BJ (cell line): ENCODE measurements at regions not wholly inside any gene's neighbourhood (a gene's known extent, or its start where the extent isn't known, plus 50 kb on each side); places are given as distances from the start of the nearest gene placed in this dataset.

Experiments
- CTCF ChIA-PET: fragments of 350-600 bp; formaldehyde crosslinking; extraction: SDS; loops from one replicate; lab custom pipeline; 2021; ENCODE audit warnings: antibody characterized with exemption, inconsistent platforms; lab: Yijun Ruan, JAX
- POLR2A ChIA-PET: fragments of 300-600 bp; sonication (Branson Sonifier 250); formaldehyde crosslinking; extraction: SDS; loops from one replicate; lab custom pipeline; 2021; ENCODE audit warnings: antibody characterized with exemption; lab: Charles Lee
- DNase-seq: peaks from one replicate; pipeline ENCODE4 v3.0.0-alpha.2; 2011; ENCODE audit warnings: low read depth
- H3K27me3 ChIP-seq: 2 replicates; pipeline ENCODE4 v1.6.0; 2011; ENCODE audit warnings: low read length; ENCODE audit not compliant: control insufficient read depth, insufficient read depth
- H3K36me3 ChIP-seq: 2 replicates; pipeline ENCODE4 v1.5.1; 2011; ENCODE audit warnings: low read length; ENCODE audit not compliant: control insufficient read depth, insufficient read depth
- H3K4me3 ChIP-seq: 2 replicates; pipeline ENCODE4 v1.5.1; 2011; ENCODE audit warnings: low read depth, mild to moderate bottlenecking, control low read depth, low read length
- TF ChIP-seq, protein P1 (sequence below): IDR thresholded peaks from 2 replicates; pipeline ENCODE4 v1.5.1; 2011; ENCODE audit warnings: low read depth, mild to moderate bottlenecking, control low read depth, inconsistent platforms, low read length, moderate library complexity; ENCODE audit not compliant: insufficient read depth

DNA sequence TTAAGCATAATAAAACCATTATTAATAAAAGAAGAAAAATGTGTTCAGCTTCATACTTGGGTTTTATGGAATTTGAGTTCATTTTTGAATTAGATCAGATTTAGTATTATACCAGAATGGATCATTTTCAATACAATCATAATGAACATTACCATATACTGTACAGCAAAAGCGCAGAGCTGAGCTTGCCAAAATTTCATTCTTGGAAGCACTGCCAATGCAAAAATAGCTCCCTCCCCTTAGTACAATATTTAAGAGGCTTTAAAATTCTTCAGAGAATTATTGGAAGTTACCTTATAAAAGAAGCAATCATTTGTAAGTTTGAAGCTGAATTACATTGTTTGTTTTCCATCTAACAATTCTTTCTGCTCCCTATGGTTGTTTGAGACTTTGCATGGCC is 938.1 kb upstream of the SLC39A10 start:
- POLR2A ChIA-PET: no interaction called here
- Histone ChIP-seq H3K4me3 (no peak overlapping the region), H3K36me3 (no peaks in the 10 kb centered on the region), H3K27me3 (no peaks in the 10 kb centered on the region)
- TF ChIP-seq, protein P1, sequence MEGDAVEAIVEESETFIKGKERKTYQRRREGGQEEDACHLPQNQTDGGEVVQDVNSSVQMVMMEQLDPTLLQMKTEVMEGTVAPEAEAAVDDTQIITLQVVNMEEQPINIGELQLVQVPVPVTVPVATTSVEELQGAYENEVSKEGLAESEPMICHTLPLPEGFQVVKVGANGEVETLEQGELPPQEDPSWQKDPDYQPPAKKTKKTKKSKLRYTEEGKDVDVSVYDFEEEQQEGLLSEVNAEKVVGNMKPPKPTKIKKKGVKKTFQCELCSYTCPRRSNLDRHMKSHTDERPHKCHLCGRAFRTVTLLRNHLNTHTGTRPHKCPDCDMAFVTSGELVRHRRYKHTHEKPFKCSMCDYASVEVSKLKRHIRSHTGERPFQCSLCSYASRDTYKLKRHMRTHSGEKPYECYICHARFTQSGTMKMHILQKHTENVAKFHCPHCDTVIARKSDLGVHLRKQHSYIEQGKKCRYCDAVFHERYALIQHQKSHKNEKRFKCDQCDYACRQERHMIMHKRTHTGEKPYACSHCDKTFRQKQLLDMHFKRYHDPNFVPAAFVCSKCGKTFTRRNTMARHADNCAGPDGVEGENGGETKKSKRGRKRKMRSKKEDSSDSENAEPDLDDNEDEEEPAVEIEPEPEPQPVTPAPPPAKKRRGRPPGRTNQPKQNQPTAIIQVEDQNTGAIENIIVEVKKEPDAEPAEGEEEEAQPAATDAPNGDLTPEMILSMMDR: no peak
- no peak for DNase-seq
- CTCF ChIA-PET: interaction anchor here (1.2 kb wide), 1 partner anchor 13 kb away, joined by 4 read pairs; no protein-coding TSS in a partner anchor

DNA sequence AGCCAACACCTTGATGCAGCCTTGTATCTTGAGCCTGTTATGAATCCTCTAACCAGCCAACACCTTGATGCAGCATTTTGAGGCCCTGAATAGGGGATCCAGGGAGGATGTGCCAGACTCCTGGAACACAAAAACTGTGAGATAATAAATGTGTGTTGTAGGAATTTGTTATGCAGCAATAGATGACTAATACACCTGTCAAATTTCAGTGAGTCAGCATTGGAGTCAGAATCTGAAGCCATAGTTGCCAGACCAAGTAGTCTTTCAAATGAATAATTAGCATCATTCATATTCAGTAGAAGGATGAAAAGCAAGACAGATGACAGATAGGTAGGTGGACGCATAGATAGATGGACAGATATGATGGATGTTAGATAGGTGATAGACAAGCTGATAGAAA is 942.5 kb upstream of the SLC39A10 start:
- CTCF ChIA-PET: no interaction called here

GRCh38 chr2:194709840-194710239 is 947.2 kb upstream of the SLC39A10 start:
- Histone ChIP-seq H3K4me3 (no peak overlapping the region), H3K27me3 (no peaks in the 10 kb centered on the region), H3K36me3 (no peaks in the 10 kb centered on the region)
- TF ChIP-seq, protein P1: no peak
- DNase-seq: no peak
- ChIA-PET POLR2A (no interaction called here), CTCF (interaction anchor here (0.6 kb wide), 1 partner anchor 102 kb away, joined by 3 read pairs; no protein-coding TSS in a partner anchor)

More for the DNA sequence above, 942.5 kb upstream of the SLC39A10 start:
- Histone ChIP-seq H3K36me3 (no peaks in the 10 kb centered on the region), H3K4me3 (no peak overlapping the region), H3K27me3 (no peaks in the 10 kb centered on the region)
- POLR2A ChIA-PET: no interaction called here
- no peak for DNase-seq
- TF ChIP-seq, protein P1: no peak

GRCh38 chr2:194706179-194706578 is 950.8 kb upstream of the SLC39A10 start:
- H3K27me3 ChIP-seq: no peaks in the 10 kb centered on the region
- TF ChIP-seq, protein P1: no peak
- POLR2A ChIA-PET: no interaction called here
- H3K36me3 ChIP-seq: no peaks in the 10 kb centered on the region
- DNase-seq: no peak
- no peak overlapping the region for H3K4me3 ChIP-seq
- CTCF ChIA-PET: no interaction called here

GRCh38 chr2:194705398-194705797 is 951.6 kb upstream of the SLC39A10 start:
- ChIA-PET POLR2A (no interaction called here), CTCF (no interaction called here)
- DNase-seq: no peak
- H3K4me3 ChIP-seq: no peak overlapping the region
- TF ChIP-seq, protein P1: no peak
- no peaks in the 10 kb centered on the region for H3K27me3 ChIP-seq
- no peaks in the 10 kb centered on the region for H3K36me3 ChIP-seq
